Coronary artery (tissue), 2 donors: ENCODE measurements at regions not wholly inside any gene's neighbourhood (a gene's known extent, or its start where the extent isn't known, plus 50 kb on each side); places are given as distances from the start of the nearest gene placed in this dataset.
A peak's percentile ranks its signal among the peaks of the same experiment; 100 is the strongest.
"Not testable (repeated sequence)": the region's sequence is repeated elsewhere in the genome, so short reads cannot be mapped to it uniquely, and the experiment has no call there.

ENCODE experiments used
- DNase-seq: peaks from one replicate; pipeline ENCODE4 v3.0.0-alpha.2; 2017; ENCODE audit warnings: low spot score
- H3K27ac ChIP-seq, 2 donors: fragments of 200-600 bp; sonication (generic); one replicate each; pipeline ENCODE4 v1.5.1; 2016 to 2019
- H3K4me3 ChIP-seq: fragments of 200-600 bp; sonication (generic); 2 replicates; pipeline ENCODE4 v1.5.1; 2016; ENCODE audit warnings: mild to moderate bottlenecking, moderate library complexity
- TF ChIP-seq, protein P1 (sequence below): fragments of 200-600 bp; sonication (generic); IDR thresholded peaks from one replicate; pipeline ENCODE4 v1.5.1; 2019; ENCODE audit warnings: antibody characterized with exemption

GRCh38 chr1:94666797-94667196 lies 125.2 kb upstream of the F3 start:
- DNase-seq, result no peak
- H3K4me3 ChIP-seq, result no peak overlapping the region
- TF ChIP-seq, protein P1, sequence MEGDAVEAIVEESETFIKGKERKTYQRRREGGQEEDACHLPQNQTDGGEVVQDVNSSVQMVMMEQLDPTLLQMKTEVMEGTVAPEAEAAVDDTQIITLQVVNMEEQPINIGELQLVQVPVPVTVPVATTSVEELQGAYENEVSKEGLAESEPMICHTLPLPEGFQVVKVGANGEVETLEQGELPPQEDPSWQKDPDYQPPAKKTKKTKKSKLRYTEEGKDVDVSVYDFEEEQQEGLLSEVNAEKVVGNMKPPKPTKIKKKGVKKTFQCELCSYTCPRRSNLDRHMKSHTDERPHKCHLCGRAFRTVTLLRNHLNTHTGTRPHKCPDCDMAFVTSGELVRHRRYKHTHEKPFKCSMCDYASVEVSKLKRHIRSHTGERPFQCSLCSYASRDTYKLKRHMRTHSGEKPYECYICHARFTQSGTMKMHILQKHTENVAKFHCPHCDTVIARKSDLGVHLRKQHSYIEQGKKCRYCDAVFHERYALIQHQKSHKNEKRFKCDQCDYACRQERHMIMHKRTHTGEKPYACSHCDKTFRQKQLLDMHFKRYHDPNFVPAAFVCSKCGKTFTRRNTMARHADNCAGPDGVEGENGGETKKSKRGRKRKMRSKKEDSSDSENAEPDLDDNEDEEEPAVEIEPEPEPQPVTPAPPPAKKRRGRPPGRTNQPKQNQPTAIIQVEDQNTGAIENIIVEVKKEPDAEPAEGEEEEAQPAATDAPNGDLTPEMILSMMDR, result no peak
- H3K27ac ChIP-seq, result no peak overlapping the region

DNA sequence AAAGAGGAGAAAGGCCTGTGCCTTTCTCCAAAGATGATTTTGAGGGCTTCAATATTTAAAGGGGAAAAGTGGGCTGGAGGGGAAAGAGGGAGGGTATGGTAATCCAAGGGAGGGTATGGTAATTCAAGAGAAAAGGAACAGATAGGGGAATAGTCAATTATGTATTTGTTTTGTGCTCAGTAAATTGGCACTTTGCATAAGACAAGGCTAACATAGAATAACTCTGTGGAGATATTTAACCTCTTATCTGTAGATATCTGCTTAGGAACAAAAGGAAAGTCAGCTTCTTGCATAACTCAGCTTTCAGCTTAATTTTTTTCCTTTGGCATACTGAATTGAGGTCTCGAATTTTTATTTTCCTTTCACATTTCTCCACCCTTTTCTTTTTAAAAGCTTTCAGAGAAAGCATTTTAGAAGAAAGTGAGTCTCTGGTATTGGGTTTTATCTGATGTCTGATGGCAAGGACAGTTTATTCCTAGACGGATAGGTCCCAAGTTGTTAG lies 119.9 kb upstream of the F3 start:
- TF ChIP-seq, protein P1, result no peak
- no peak overlapping the region for H3K27ac ChIP-seq
- no peak overlapping the region for H3K4me3 ChIP-seq
- DNase-seq, result no peak

GRCh38 chr1:94660994-94661393 lies 119.4 kb upstream of the F3 start:
- DNase-seq, result no peak
- no peak overlapping the region for H3K27ac ChIP-seq
- TF ChIP-seq, protein P1, result no peak
- H3K4me3 ChIP-seq, result no peak overlapping the region

- Histone ChIP-seq H3K4me3 (no peak overlapping the region), H3K27ac (no peak overlapping the region)
- TF ChIP-seq, protein P1, result no peak
- DNase-seq, result no peak
Measured at GRCh38 chr1:94660258-94660657, 118.7 kb upstream of the F3 start.

- not testable (repeated sequence) for H3K4me3 ChIP-seq, H3K27ac ChIP-seq, DNase-seq
Measured at GRCh38 chr1:94659202-94659601, 117.6 kb upstream of the F3 start.

GRCh38 chr1:94658221-94658620 lies 116.7 kb upstream of the F3 start:
- no peak overlapping the region for H3K4me3 ChIP-seq
- peak overlapping the region; percentile 10 to 45 for H3K27ac ChIP-seq
- no peak for DNase-seq
- TF ChIP-seq, protein P1, result no peak

DNA sequence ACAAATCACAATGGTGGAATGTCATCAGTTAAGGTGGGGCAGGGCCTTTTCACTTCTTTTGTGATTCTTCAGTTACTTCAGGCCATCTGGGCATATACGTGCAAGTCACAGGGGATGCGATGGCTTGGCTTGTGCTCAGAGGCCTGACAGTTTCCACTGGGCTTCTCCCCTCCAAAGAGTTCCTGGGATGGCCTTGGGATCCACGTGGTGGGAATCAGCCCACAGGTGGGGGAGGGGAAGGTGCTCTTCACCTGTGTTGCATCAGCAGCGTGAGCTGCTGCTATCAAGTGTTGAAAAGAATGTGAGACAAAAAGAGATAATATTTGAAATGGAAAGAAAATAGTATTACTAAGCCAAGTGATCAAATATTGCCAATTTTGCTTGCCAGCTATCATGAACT lies 116.2 kb upstream of the F3 start:
- H3K4me3 ChIP-seq, DNase-seq: not testable (repeated sequence)
- peak overlapping the region; percentile 10 to 45 for H3K27ac ChIP-seq

DNA sequence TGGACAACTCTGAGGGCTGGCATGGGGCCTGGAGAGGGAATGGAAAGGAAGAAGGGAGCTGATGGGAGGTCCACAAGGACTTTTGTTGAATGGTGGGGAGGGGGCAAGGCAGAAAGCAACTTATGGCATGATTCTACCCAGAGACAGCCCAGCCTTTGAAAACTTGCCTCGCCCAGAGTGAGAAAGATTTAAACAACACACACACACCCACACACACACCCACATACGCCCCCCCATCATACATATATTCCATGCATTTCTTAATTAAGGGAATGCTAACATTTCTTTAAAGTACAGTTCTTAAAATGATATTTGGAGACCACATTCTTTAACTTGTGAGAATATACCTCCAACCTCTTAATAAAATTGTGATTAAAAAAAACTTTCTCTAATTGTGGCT lies 115.4 kb upstream of the F3 start:
- Histone ChIP-seq H3K4me3 (no peak overlapping the region), H3K27ac (no peak overlapping the region)
- TF ChIP-seq, protein P1, result no peak
- DNase-seq, result no peak
